ENCODE measurements at regions not wholly inside any gene's neighbourhood (a gene's known extent, or its start where the extent isn't known, plus 50 kb on each side); places are given as distances from the start of the nearest gene placed in this dataset.

DNA sequence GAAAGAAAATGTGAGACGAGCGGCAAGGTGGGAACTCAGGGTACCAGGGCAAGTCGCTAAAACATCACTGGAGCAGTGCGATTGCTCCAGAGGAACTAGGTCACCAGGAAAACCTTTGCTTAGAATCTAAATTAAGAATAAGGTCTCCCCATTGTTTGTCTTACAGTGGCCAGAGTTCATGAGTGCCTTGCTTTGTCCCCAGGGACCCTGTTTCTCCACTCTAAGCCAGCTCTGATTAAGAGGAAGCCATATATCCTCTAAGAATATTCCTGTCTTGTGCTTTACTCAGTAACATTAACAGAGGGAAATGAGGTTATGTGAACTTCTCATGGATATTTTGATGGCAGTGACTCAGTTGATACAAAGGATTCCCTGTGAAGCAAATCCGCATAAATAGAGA lies 305.8 kb downstream of the CD83 start:
- 96% methylated on average over 5 of the region's 5 CpGs for WGBS (ENCODE audit: low lambda C conversion rate, missing lambda C conversion rate)
- Histone ChIP-seq H3K4me3 (no peak overlapping the region), H2AFZ (no peak overlapping the region), H3K9me2 (replicated peaks; ENCODE audit: insufficient read depth) (no peaks in the 10 kb centered on the region), H3K36me3 (replicated peaks; ENCODE audit: insufficient read depth, low read depth) (no peaks in the 10 kb centered on the region), H3K4me1 (ENCODE audit: insufficient read depth) (no peaks in the 10 kb centered on the region), H3K9me3 (ENCODE audit: low read depth) (no peaks in the 10 kb centered on the region), H3K79me2 (no peaks in the 10 kb centered on the region), H3K27me3 (no peaks in the 10 kb centered on the region), H4K20me1 (ENCODE audit: insufficient read depth, poor library complexity, severe bottlenecking) (no peaks in the 10 kb centered on the region), H3K27ac (no peak overlapping the region), H3K4me2 (no peak overlapping the region)
- DNase-seq (ENCODE audit: low spot score), result no peak
- TF ChIP-seq, protein P1, sequence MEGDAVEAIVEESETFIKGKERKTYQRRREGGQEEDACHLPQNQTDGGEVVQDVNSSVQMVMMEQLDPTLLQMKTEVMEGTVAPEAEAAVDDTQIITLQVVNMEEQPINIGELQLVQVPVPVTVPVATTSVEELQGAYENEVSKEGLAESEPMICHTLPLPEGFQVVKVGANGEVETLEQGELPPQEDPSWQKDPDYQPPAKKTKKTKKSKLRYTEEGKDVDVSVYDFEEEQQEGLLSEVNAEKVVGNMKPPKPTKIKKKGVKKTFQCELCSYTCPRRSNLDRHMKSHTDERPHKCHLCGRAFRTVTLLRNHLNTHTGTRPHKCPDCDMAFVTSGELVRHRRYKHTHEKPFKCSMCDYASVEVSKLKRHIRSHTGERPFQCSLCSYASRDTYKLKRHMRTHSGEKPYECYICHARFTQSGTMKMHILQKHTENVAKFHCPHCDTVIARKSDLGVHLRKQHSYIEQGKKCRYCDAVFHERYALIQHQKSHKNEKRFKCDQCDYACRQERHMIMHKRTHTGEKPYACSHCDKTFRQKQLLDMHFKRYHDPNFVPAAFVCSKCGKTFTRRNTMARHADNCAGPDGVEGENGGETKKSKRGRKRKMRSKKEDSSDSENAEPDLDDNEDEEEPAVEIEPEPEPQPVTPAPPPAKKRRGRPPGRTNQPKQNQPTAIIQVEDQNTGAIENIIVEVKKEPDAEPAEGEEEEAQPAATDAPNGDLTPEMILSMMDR (IDR thresholded peaks at IDR 0.05; ENCODE audit: poor library complexity), result no peak
- TF ChIP-seq EZH2phosphoT487 (IDR thresholded peaks at IDR 0.05; ENCODE audit: low read depth, severe bottlenecking, unreplicated experiment), result no peak
- TF ChIP-seq EZH2 (IDR thresholded peaks at IDR 0.05; ENCODE audit: borderline replicate concordance), result no peak

DNA sequence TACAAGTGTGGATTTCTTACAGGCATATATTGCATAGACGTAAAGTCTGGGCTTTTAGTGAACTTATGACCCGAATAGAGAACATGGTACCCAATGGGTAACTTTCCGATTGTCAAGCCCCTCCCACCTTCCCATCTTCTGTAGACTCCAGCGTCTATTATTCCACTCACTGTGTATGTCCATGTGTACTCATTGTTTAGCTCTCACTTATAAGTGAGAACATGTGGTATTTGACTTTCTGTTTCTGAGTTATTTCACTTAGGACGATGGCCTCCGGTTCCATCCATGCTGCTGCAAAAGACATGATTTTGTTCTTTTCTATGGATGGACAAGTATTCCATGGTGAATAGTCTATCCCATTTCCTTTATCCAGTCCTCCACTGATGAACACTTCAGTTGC lies 306.4 kb downstream of the CD83 start:
- no peaks in the 10 kb centered on the region for H3K36me3 ChIP-seq (replicated peaks; ENCODE audit: insufficient read depth, low read depth)
- DNase-seq (ENCODE audit: low spot score), result no peak
- no peak overlapping the region for H3K4me3 ChIP-seq
- 93% methylated on average over 6 of the region's 6 CpGs for WGBS (ENCODE audit: low lambda C conversion rate, missing lambda C conversion rate)
- H3K9me2 ChIP-seq (replicated peaks; ENCODE audit: insufficient read depth), result no peaks in the 10 kb centered on the region
- TF ChIP-seq, protein P1 (IDR thresholded peaks at IDR 0.05; ENCODE audit: poor library complexity), result no peak
- no peak for TF ChIP-seq EZH2 (IDR thresholded peaks at IDR 0.05; ENCODE audit: borderline replicate concordance)
- TF ChIP-seq EZH2phosphoT487 (IDR thresholded peaks at IDR 0.05; ENCODE audit: low read depth, severe bottlenecking, unreplicated experiment), result no peak
- no peaks in the 10 kb centered on the region for H3K4me1 ChIP-seq (ENCODE audit: insufficient read depth)
- no peaks in the 10 kb centered on the region for H3K79me2 ChIP-seq
- H3K9me3 ChIP-seq (ENCODE audit: low read depth), result no peaks in the 10 kb centered on the region
- H3K4me2 ChIP-seq, result no peak overlapping the region
- H4K20me1 ChIP-seq (ENCODE audit: insufficient read depth, poor library complexity, severe bottlenecking), result no peaks in the 10 kb centered on the region
- no peak overlapping the region for H3K27ac ChIP-seq
- no peak overlapping the region for H2AFZ ChIP-seq
- H3K27me3 ChIP-seq, result no peaks in the 10 kb centered on the region

DNA sequence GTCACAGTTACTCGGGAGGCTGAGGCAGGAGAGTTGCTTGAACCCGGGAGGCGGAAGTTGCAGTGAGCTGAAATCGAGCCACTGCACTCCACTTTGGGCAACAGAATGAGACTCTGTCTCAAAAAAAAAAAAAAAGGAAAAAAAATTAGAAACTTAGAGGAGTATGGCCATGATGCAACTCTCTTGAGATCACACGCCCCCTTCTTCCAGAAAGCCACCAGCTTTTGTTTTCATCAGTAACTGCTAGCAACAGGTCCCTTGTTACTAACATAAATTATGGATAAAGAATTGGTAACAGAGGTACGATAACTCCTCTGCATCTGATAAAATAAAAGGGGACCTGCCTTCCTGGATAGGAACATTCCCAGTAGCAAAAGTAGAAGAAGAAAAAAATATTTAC lies 308.2 kb downstream of the CD83 start:
- H3K9me2 ChIP-seq (replicated peaks; ENCODE audit: insufficient read depth), result no peaks in the 10 kb centered on the region
- 96% methylated on average over 6 of the region's 6 CpGs for WGBS (ENCODE audit: low lambda C conversion rate, missing lambda C conversion rate)
- no peak overlapping the region for H3K4me3 ChIP-seq
- H3K36me3 ChIP-seq (replicated peaks; ENCODE audit: insufficient read depth, low read depth), result no peaks in the 10 kb centered on the region
- no peak for TF ChIP-seq EZH2phosphoT487 (IDR thresholded peaks at IDR 0.05; ENCODE audit: low read depth, severe bottlenecking, unreplicated experiment)
- TF ChIP-seq, protein P1 (IDR thresholded peaks at IDR 0.05; ENCODE audit: poor library complexity), result no peak
- no peak for TF ChIP-seq EZH2 (IDR thresholded peaks at IDR 0.05; ENCODE audit: borderline replicate concordance)
- no peak overlapping the region for H3K4me2 ChIP-seq
- no peak for DNase-seq (ENCODE audit: low spot score)
- H3K4me1 ChIP-seq (ENCODE audit: insufficient read depth), result no peaks in the 10 kb centered on the region
- no peak overlapping the region for H2AFZ ChIP-seq
- H3K79me2 ChIP-seq, result no peaks in the 10 kb centered on the region
- H3K9me3 ChIP-seq (ENCODE audit: low read depth), result no peaks in the 10 kb centered on the region
- no peaks in the 10 kb centered on the region for H3K27me3 ChIP-seq
- no peak overlapping the region for H3K27ac ChIP-seq
- no peaks in the 10 kb centered on the region for H4K20me1 ChIP-seq (ENCODE audit: insufficient read depth, poor library complexity, severe bottlenecking)

DNA sequence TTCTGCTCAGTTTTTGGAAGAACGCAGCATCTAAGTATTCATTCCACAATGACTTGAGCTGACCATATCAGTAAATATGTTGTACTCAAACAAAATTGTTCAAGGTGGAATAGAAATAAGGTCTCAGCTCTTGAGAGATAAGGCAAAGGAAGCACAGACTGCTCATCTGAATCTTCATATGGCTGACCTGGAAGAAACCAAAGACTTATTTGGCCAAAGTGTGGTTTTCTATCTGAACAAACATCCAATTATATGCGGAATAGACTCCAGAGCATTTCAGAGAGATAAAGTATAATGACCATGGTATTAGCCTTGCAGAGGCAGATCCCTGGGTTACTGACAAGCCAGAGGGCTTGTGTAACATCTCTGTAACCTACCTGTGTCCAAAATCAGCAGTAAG lies 308.7 kb downstream of the CD83 start:
- Histone ChIP-seq H3K4me3 (no peak overlapping the region), H3K4me2 (no peak overlapping the region), H3K36me3 (replicated peaks; ENCODE audit: insufficient read depth, low read depth) (no peaks in the 10 kb centered on the region), H3K4me1 (ENCODE audit: insufficient read depth) (no peaks in the 10 kb centered on the region), H4K20me1 (ENCODE audit: insufficient read depth, poor library complexity, severe bottlenecking) (no peaks in the 10 kb centered on the region), H3K27ac (no peak overlapping the region), H3K27me3 (no peaks in the 10 kb centered on the region), H3K9me3 (ENCODE audit: low read depth) (no peaks in the 10 kb centered on the region), H3K9me2 (replicated peaks; ENCODE audit: insufficient read depth) (no peaks in the 10 kb centered on the region), H3K79me2 (no peaks in the 10 kb centered on the region), H2AFZ (no peak overlapping the region)
- no peak for DNase-seq (ENCODE audit: low spot score)
- WGBS (ENCODE audit: low lambda C conversion rate, missing lambda C conversion rate), result 90% methylated on average over 2 of the region's 2 CpGs
- TF ChIP-seq EZH2phosphoT487 (IDR thresholded peaks at IDR 0.05; ENCODE audit: low read depth, severe bottlenecking, unreplicated experiment) (no peak), EZH2 (IDR thresholded peaks at IDR 0.05; ENCODE audit: borderline replicate concordance) (no peak)
- TF ChIP-seq, protein P1 (IDR thresholded peaks at IDR 0.05; ENCODE audit: poor library complexity), result no peak
